ENCODE measurements at regions not wholly inside any gene's neighbourhood (a gene's known extent, or its start where the extent isn't known, plus 50 kb on each side); places are given as distances from the start of the nearest gene placed in this dataset.

DNA sequence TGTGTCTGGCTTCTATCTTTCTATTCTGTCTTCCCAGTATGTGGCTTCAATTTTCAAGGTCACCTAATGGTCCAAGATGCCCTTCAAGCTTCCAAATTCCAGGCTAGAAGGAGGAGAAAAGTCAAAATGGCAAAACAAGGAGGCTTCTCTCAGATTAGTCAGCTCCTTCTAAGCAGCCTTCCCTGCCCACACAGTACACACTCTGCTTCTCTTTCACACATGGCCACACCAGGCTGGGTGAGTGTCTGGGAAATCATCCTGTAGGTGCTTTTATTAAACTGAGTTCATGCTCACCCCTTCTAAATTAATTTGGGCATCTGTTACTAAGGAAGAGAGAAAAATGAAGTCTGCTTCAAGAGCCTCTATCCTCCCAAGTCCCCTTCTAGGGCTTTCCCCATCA lies 277.2 kb upstream of the MGAT5 start:
- DNase-seq = no peak
- H3K4me1 Mint-ChIP-seq (ENCODE audit: low read depth, unreplicated experiment) = no peaks in the 10 kb centered on the region
- TF ChIP-seq, protein P1, sequence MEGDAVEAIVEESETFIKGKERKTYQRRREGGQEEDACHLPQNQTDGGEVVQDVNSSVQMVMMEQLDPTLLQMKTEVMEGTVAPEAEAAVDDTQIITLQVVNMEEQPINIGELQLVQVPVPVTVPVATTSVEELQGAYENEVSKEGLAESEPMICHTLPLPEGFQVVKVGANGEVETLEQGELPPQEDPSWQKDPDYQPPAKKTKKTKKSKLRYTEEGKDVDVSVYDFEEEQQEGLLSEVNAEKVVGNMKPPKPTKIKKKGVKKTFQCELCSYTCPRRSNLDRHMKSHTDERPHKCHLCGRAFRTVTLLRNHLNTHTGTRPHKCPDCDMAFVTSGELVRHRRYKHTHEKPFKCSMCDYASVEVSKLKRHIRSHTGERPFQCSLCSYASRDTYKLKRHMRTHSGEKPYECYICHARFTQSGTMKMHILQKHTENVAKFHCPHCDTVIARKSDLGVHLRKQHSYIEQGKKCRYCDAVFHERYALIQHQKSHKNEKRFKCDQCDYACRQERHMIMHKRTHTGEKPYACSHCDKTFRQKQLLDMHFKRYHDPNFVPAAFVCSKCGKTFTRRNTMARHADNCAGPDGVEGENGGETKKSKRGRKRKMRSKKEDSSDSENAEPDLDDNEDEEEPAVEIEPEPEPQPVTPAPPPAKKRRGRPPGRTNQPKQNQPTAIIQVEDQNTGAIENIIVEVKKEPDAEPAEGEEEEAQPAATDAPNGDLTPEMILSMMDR (IDR thresholded peaks at IDR 0.05; ENCODE audit: partially characterized antibody, unreplicated experiment) = no peak

DNA sequence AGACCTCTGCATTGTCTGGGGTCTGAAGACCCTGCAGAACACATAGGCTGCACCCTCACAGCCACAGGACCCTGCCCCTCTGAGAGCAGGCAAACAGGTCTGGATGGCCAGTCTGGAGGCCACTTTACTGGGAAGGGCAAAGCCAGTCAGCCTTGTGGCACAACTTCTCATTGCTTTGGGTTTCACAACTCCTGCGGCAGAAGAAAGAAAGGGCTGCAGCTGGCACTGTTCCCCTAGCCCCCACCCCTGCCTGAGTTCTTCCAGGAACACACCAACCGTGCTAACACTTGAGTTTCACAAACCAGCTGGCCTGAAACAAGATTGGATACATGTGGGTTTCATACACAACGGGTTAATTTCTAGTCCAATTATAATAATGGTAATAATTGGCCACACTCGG lies 276.5 kb upstream of the MGAT5 start:
- H3K27ac Mint-ChIP-seq (ENCODE audit: unreplicated experiment) = no peak overlapping the region
- H3K4me3 Mint-ChIP-seq (ENCODE audit: unreplicated experiment) = no peak overlapping the region
- TF ChIP-seq, protein P1 (IDR thresholded peaks at IDR 0.05; ENCODE audit: partially characterized antibody, unreplicated experiment) = no peak
- no peaks in the 10 kb centered on the region for H3K9me3 Mint-ChIP-seq (ENCODE audit: unreplicated experiment)
- no peaks in the 10 kb centered on the region for H3K4me1 Mint-ChIP-seq (ENCODE audit: low read depth, unreplicated experiment)
- H3K36me3 Mint-ChIP-seq (ENCODE audit: unreplicated experiment) = no peaks in the 10 kb centered on the region
- DNase-seq = no peak
- no peaks in the 10 kb centered on the region for H3K27me3 Mint-ChIP-seq (ENCODE audit: unreplicated experiment)

More for the DNA sequence above, 277.2 kb upstream of the MGAT5 start:
- no peak overlapping the region for H3K4me3 Mint-ChIP-seq (ENCODE audit: unreplicated experiment)
- no peaks in the 10 kb centered on the region for H3K36me3 Mint-ChIP-seq (ENCODE audit: unreplicated experiment)
- H3K27me3 Mint-ChIP-seq (ENCODE audit: unreplicated experiment) = no peaks in the 10 kb centered on the region
- no peak overlapping the region for H3K27ac Mint-ChIP-seq (ENCODE audit: unreplicated experiment)
- H3K9me3 Mint-ChIP-seq (ENCODE audit: unreplicated experiment) = no peaks in the 10 kb centered on the region

DNA sequence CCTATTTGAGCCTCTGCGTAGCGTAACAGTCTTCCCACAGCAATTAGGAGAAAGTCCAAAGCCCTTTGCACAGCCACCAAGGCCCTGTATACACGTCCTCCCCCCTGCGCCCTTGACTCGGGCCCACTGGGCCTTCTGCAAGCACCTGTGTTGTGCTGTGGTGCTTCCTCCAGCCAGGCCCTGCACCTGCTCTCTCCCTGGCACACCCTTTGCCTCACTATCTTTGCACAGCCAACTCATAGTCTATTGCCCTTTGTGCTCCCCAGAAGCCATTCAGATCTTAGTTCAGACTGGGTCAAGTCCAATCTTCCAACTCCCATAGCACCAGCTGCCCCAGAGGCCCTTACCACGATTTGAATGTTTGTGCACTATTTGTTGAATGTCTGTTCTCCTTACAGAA lies 271.6 kb upstream of the MGAT5 start:
- TF ChIP-seq, protein P1 (IDR thresholded peaks at IDR 0.05; ENCODE audit: partially characterized antibody, unreplicated experiment) = no peak
- no peaks in the 10 kb centered on the region for H3K9me3 Mint-ChIP-seq (ENCODE audit: unreplicated experiment)
- H3K36me3 Mint-ChIP-seq (ENCODE audit: unreplicated experiment) = no peaks in the 10 kb centered on the region
- H3K4me3 Mint-ChIP-seq (ENCODE audit: unreplicated experiment) = no peak overlapping the region
- no peak for DNase-seq
- H3K27ac Mint-ChIP-seq (ENCODE audit: unreplicated experiment) = no peak overlapping the region
- H3K4me1 Mint-ChIP-seq (ENCODE audit: low read depth, unreplicated experiment) = no peaks in the 10 kb centered on the region
- H3K27me3 Mint-ChIP-seq (ENCODE audit: unreplicated experiment) = no peaks in the 10 kb centered on the region

DNA sequence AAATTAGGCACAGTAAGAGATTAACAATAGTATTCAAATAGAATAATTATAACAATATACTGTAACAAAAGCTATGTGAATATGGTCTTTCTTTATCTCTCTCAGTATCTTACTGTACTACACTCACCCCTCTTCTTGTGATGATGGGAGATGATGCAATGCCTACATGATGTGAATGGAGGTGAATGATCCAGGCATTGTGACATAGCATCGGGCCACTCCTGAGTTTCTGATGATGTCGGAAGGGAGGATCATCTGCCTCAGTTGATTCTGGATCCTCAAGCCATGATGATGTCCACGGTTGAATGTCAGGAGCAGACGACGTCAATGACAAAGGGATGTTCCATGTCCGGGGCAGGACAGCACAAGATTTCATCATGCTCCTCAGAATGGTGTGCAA lies 268.3 kb upstream of the MGAT5 start:
- TF ChIP-seq, protein P1 (IDR thresholded peaks at IDR 0.05; ENCODE audit: partially characterized antibody, unreplicated experiment) = no peak
- H3K4me3 Mint-ChIP-seq (ENCODE audit: unreplicated experiment) = no peak overlapping the region
- H3K9me3 Mint-ChIP-seq (ENCODE audit: unreplicated experiment) = peaks cover 3% of the 10 kb centered on the region
- peaks cover 2% of the 10 kb centered on the region for H3K27me3 Mint-ChIP-seq (ENCODE audit: unreplicated experiment)
- H3K36me3 Mint-ChIP-seq (ENCODE audit: unreplicated experiment) = no peaks in the 10 kb centered on the region
- H3K4me1 Mint-ChIP-seq (ENCODE audit: low read depth, unreplicated experiment) = no peaks in the 10 kb centered on the region
- no peak overlapping the region for H3K27ac Mint-ChIP-seq (ENCODE audit: unreplicated experiment)
- DNase-seq = no peak

DNA sequence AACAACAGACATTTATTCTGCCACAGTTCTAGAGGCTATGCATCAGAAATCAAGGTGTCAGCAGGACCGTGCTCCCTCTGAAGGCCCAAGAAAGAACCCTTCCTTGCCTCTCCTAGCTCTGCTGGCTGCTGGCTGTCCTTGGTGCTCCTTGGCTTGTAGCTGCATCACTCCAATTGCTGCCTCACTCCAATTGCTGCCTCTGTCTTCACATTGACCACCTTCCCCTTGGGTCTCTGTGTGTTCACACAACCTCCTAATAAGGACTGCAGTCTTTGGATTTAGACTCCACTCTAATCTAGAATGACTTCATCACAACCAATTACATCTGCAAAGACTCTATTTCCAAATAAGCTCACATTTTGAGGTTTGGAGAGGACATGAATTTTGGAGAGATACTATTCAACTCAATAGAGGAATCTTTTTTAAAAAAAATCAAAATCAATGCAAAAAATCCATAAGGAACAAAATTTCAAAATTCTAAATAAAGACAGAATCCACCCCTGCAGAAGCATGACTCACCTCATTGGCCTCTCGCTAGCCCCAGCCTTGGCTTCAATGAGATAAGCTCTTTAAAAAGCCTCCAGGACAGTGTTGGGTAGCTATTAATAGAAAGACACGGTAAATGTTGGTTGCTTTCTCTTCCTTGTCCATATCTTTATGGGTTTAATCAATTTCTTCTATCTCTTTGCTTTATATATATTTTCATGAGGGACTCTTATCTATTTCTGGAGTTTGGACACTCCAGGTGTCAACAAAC lies 267.6 kb upstream of the MGAT5 start:
- H3K4me1 Mint-ChIP-seq (ENCODE audit: low read depth, unreplicated experiment) = no peaks in the 10 kb centered on the region

More for the DNA sequence above, 267.6 kb upstream of the MGAT5 start:
- H3K27ac Mint-ChIP-seq (ENCODE audit: unreplicated experiment) = no peak overlapping the region
- H3K4me3 Mint-ChIP-seq (ENCODE audit: unreplicated experiment) = no peak overlapping the region
- peaks cover 2% of the 10 kb centered on the region for H3K27me3 Mint-ChIP-seq (ENCODE audit: unreplicated experiment)
- no peaks in the 10 kb centered on the region for H3K36me3 Mint-ChIP-seq (ENCODE audit: unreplicated experiment)
- DNase-seq = no peak
- TF ChIP-seq, protein P1 (IDR thresholded peaks at IDR 0.05; ENCODE audit: partially characterized antibody, unreplicated experiment) = no peak
- peaks cover 3% of the 10 kb centered on the region for H3K9me3 Mint-ChIP-seq (ENCODE audit: unreplicated experiment)

All from glutamatergic neuron (in vitro differentiated cells).